ENCODE measurements at regions not wholly inside any gene's neighbourhood (a gene's known extent, or its start where the extent isn't known, plus 50 kb on each side); places are given as distances from the start of the nearest gene placed in this dataset.
"Not testable (repeated sequence)": the region's sequence is repeated elsewhere in the genome, so short reads cannot be mapped to it uniquely, and the experiment has no call there.

- no peak for DNase-seq (ENCODE audit: low spot score)
Observed at GRCh38 chr6:113664909-113665308, 192.2 kb upstream of the MARCKS start.

- DNase-seq (ENCODE audit: low spot score) = peak; percentile 35
Observed at GRCh38 chr6:113668641-113669408, 188.3 kb upstream of the MARCKS start.

- DNase-seq (ENCODE audit: low spot score) = no peak
Observed at GRCh38 chr6:113669606-113670005, 187.5 kb upstream of the MARCKS start.

GRCh38 chr6:113671421-113671820, 185.7 kb upstream of the MARCKS start:
- DNase-seq (ENCODE audit: low spot score) = no peak

GRCh38 chr6:113672491-113673149, 184.5 kb upstream of the MARCKS start:
- no peak for DNase-seq (ENCODE audit: low spot score)

- DNase-seq (ENCODE audit: low spot score) = no peak
Observed at GRCh38 chr6:113674075-113674474, 183.1 kb upstream of the MARCKS start.

GRCh38 chr6:113676057-113676456, 181.1 kb upstream of the MARCKS start:
- DNase-seq (ENCODE audit: low spot score) = no peak

GRCh38 chr6:113676968-113677367, 180.2 kb upstream of the MARCKS start:
- DNase-seq (ENCODE audit: low spot score) = no peak

- no peak for DNase-seq (ENCODE audit: low spot score)
Observed at GRCh38 chr6:113679051-113679450, 178.1 kb upstream of the MARCKS start.

- no peak for DNase-seq (ENCODE audit: low spot score)
Observed at GRCh38 chr6:113680301-113680700, 176.8 kb upstream of the MARCKS start.

- no peak for DNase-seq (ENCODE audit: low spot score)
Observed at GRCh38 chr6:113683968-113684367, 173.2 kb upstream of the MARCKS start.

- peak; percentile 30 for DNase-seq (ENCODE audit: low spot score)
Observed at GRCh38 chr6:113684382-113684901, 172.7 kb upstream of the MARCKS start.

- DNase-seq (ENCODE audit: low spot score) = no peak
Observed at GRCh38 chr6:113686049-113686448, 171.1 kb upstream of the MARCKS start.

- DNase-seq (ENCODE audit: low spot score) = not testable (repeated sequence)
Observed at GRCh38 chr6:113689620-113690019, 167.5 kb upstream of the MARCKS start.

GRCh38 chr6:113690281-113691259, 166.6 kb upstream of the MARCKS start:
- DNase-seq (ENCODE audit: low spot score) = peak; percentile 76

- DNase-seq (ENCODE audit: low spot score) = no peak
Observed at GRCh38 chr6:113691260-113691656, 165.9 kb upstream of the MARCKS start.

- DNase-seq (ENCODE audit: low spot score) = no peak
Observed at GRCh38 chr6:113693851-113694250, 163.3 kb upstream of the MARCKS start.

- DNase-seq (ENCODE audit: low spot score) = no peak
Observed at GRCh38 chr6:113694278-113695077, 162.7 kb upstream of the MARCKS start.

- DNase-seq (ENCODE audit: low spot score) = no peak
Observed at GRCh38 chr6:113695516-113695915, 161.6 kb upstream of the MARCKS start.

GRCh38 chr6:113696960-113697359, 160.2 kb upstream of the MARCKS start:
- DNase-seq (ENCODE audit: low spot score) = no peak
